Mesendoderm (in vitro differentiated cells): ENCODE measurements at regions not wholly inside any gene's neighbourhood (a gene's known extent, or its start where the extent isn't known, plus 50 kb on each side); places are given as distances from the start of the nearest gene placed in this dataset.

ENCODE experiments used
- DNase-seq: peaks from one replicate; pipeline ENCODE4 v3.0.0; 2013
- H2AK5ac ChIP-seq: 2 replicates; pipeline ENCODE4 v1.6.1; 2013; ENCODE audit warnings: low read length, inconsistent platforms
- H2BK120ac ChIP-seq: 2 replicates; pipeline ENCODE4 v1.6.1; 2013; ENCODE audit warnings: low read depth, mild to moderate bottlenecking, low read length, moderate library complexity, mixed read lengths
- H2BK15ac ChIP-seq: replicated peaks from 2 replicates; pipeline ENCODE4 v1.6.1; 2013; ENCODE audit warnings: low read depth, mild to moderate bottlenecking, moderate library complexity
- H2BK5ac ChIP-seq: 2 replicates; pipeline ENCODE4 v1.6.1; 2013; ENCODE audit warnings: low read length, inconsistent platforms
- H3K18ac ChIP-seq: 2 replicates; pipeline ENCODE4 v1.6.1; 2013; ENCODE audit warnings: mild to moderate bottlenecking, low read length, mixed read lengths
- H3K23ac ChIP-seq: one replicate; pipeline ENCODE4 v1.6.1; 2013; ENCODE audit warnings: low read length
- H3K27ac ChIP-seq: 2 replicates; pipeline ENCODE4 v1.5.1; 2013; ENCODE audit warnings: low read depth, mild to moderate bottlenecking, inconsistent platforms, low read length, moderate library complexity
- H3K27me3 ChIP-seq: 2 replicates; pipeline ENCODE4 v1.6.1; 2013; ENCODE audit warnings: low read length, control low read depth, mild to moderate bottlenecking, inconsistent platforms; ENCODE audit not compliant: insufficient read depth, poor library complexity
- H3K36me3 ChIP-seq: 2 replicates; pipeline ENCODE4 v1.6.1; 2013; ENCODE audit warnings: low read length, inconsistent platforms; ENCODE audit not compliant: control insufficient read depth, insufficient read depth
- H3K4ac ChIP-seq: one replicate; pipeline ENCODE4 v1.6.1; 2013; ENCODE audit warnings: low read depth, mild to moderate bottlenecking, low read length, moderate library complexity
- H3K4me1 ChIP-seq: 2 replicates; pipeline ENCODE4 v1.6.1; 2013; ENCODE audit warnings: low read depth, low read length, inconsistent platforms; ENCODE audit not compliant: control insufficient read depth
- H3K4me2 ChIP-seq: 2 replicates; pipeline ENCODE4 v1.6.1; 2013; ENCODE audit warnings: low read length
- H3K4me3 ChIP-seq: 2 replicates; pipeline ENCODE4 v1.5.1; 2013; ENCODE audit warnings: mild to moderate bottlenecking, low read length
- H3K56ac ChIP-seq: one replicate; pipeline ENCODE4 v1.6.1; 2013; ENCODE audit warnings: low read length
- H3K79me1 ChIP-seq: 2 replicates; pipeline ENCODE4 v1.6.1; 2013; ENCODE audit warnings: low read length, inconsistent platforms
- H3K79me2 ChIP-seq: 2 replicates; pipeline ENCODE4 v1.6.1; 2013; ENCODE audit warnings: mild to moderate bottlenecking, low read length; ENCODE audit not compliant: control insufficient read depth, insufficient read depth
- H3K9ac ChIP-seq: 2 replicates; pipeline ENCODE4 v1.6.1; 2013; ENCODE audit warnings: low read length, inconsistent platforms
- H4K5ac ChIP-seq: one replicate; pipeline ENCODE4 v1.6.1; 2013; ENCODE audit warnings: low read length
- H4K8ac ChIP-seq: one replicate; pipeline ENCODE4 v1.6.1; 2013; ENCODE audit warnings: low read depth, mild to moderate bottlenecking, control low read depth, low read length, moderate library complexity
- WGBS: extraction: QIAGEN DNeasy Blood & Tissue Kit; methylation state at CpG from one replicate; pipeline ENCODE4 v1.1.7; 2013; ENCODE audit warnings: low lambda C conversion rate, missing lambda C conversion rate; ENCODE audit not compliant: insufficient coverage; ENCODE audit errors: extremely low coverage; 5-methylcytosine and 5-hydroxymethylcytosine counted together

DNA sequence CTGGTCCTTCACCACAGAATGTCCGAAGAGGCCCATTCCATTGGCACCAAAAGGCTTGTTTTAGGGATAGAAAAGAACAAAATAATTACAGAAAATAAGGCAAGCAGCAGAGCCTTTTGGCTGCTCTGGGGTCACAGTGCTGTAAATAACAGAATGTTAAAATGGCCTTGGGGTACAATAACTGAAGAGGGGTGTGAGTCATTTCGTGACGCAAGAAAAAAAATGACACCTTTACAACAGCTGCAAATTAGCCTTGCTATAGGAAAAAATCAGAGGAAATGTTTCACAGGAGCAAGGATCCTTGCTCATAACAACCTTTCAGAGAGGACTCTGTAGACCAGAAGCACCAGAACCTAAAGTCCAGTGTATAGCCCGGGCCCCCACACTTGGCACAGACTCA lies 483.4 kb downstream of the OMA1 start:
- H3K79me1 ChIP-seq: no peaks in the 10 kb centered on the region
- H2AK5ac ChIP-seq: no peak overlapping the region
- H3K27ac ChIP-seq: no peak overlapping the region
- WGBS: no CpG with 5 or more reads among the region's 4 CpGs
- H4K5ac ChIP-seq: no peak overlapping the region
- no peak overlapping the region for H3K4ac ChIP-seq
- H3K56ac ChIP-seq: no peak overlapping the region
- H3K9ac ChIP-seq: no peak overlapping the region
- H2BK120ac ChIP-seq: no peak overlapping the region
- no peak overlapping the region for H3K23ac ChIP-seq
- no peak for DNase-seq
- no peak overlapping the region for H3K4me3 ChIP-seq
- no peaks in the 10 kb centered on the region for H3K36me3 ChIP-seq
- no peak overlapping the region for H2BK5ac ChIP-seq
- no peaks in the 10 kb centered on the region for H3K79me2 ChIP-seq
- no peak overlapping the region for H4K8ac ChIP-seq
- H3K27me3 ChIP-seq: no peaks in the 10 kb centered on the region
- no peaks in the 10 kb centered on the region for H3K4me1 ChIP-seq
- H2BK15ac ChIP-seq: no peak overlapping the region
- H3K18ac ChIP-seq: no peak overlapping the region
- H3K4me2 ChIP-seq: no peak overlapping the region

DNA sequence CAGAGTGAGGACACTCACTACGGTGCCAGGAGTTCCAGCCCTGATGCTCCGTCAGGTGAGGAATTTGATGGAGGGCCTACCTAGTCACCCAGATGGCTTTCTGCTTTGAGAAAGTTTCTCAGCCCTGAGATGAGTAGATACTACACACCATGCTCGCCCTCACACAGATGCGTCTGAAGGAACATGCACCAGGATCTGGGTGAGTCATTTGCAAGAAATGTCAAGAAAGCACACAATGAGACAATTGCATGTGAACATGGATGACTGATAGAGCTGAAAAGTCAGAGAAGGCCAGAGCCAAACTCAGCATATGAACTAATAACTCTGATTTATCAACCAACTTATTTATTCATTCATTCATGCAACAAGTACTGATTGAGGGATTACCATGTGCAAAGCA lies 483.9 kb downstream of the OMA1 start:
- no peaks in the 10 kb centered on the region for H3K27me3 ChIP-seq
- no peak overlapping the region for H3K4me3 ChIP-seq
- H3K18ac ChIP-seq: no peak overlapping the region
- no peak for DNase-seq
- WGBS: no CpG with 5 or more reads among the region's 4 CpGs
- no peak overlapping the region for H3K56ac ChIP-seq
- no peak overlapping the region for H3K27ac ChIP-seq
- H3K4me2 ChIP-seq: no peak overlapping the region
- H3K79me2 ChIP-seq: no peaks in the 10 kb centered on the region
- no peak overlapping the region for H2AK5ac ChIP-seq
- H2BK5ac ChIP-seq: no peak overlapping the region
- H3K4me1 ChIP-seq: no peaks in the 10 kb centered on the region
- no peak overlapping the region for H4K8ac ChIP-seq
- no peak overlapping the region for H4K5ac ChIP-seq
- H3K36me3 ChIP-seq: no peaks in the 10 kb centered on the region
- H3K23ac ChIP-seq: no peak overlapping the region
- no peak overlapping the region for H3K4ac ChIP-seq
- no peak overlapping the region for H2BK15ac ChIP-seq
- H3K9ac ChIP-seq: no peak overlapping the region
- H2BK120ac ChIP-seq: no peak overlapping the region
- H3K79me1 ChIP-seq: no peaks in the 10 kb centered on the region

- Histone ChIP-seq H2BK15ac (no peak overlapping the region), H3K23ac (no peak overlapping the region), H3K27ac (no peak overlapping the region), H2AK5ac (no peak overlapping the region), H3K56ac (no peak overlapping the region), H3K27me3 (no peaks in the 10 kb centered on the region), H2BK120ac (no peak overlapping the region), H3K9ac (no peak overlapping the region), H3K4me3 (no peak overlapping the region), H3K4me1 (no peaks in the 10 kb centered on the region), H4K8ac (no peak overlapping the region), H4K5ac (no peak overlapping the region), H3K4ac (no peak overlapping the region), H3K4me2 (no peak overlapping the region), H3K79me2 (no peaks in the 10 kb centered on the region), H2BK5ac (no peak overlapping the region), H3K79me1 (no peaks in the 10 kb centered on the region), H3K36me3 (no peaks in the 10 kb centered on the region), H3K18ac (no peak overlapping the region)
- no peak for DNase-seq
- no CpG with 5 or more reads among the region's 9 CpGs for WGBS
These were observed 485.9 kb downstream of the OMA1 start for GRCh38 chr1:58060559-58061170.

DNA sequence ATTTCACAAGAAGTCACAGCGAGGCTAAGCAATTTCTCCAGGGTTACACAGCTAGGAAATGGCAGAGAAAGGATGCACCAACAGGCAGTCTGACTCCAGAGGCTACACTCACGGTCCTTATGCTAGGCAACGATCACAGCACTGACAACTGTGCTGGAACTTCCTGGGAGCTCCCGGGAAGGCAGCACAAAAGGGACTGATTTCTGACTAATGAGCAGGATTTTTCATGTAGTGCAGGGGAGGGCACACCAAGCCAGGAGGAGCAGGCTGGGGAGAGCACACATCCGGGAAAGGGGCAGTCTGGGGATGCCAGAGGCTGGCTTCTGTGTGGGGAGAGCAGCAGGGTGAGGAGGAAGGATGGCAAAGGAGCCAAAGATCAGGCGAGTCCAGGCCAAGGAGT lies 486.7 kb downstream of the OMA1 start:
- no peak overlapping the region for H4K5ac ChIP-seq
- no peak overlapping the region for H3K56ac ChIP-seq
- H3K27ac ChIP-seq: no peak overlapping the region
- H2BK5ac ChIP-seq: no peak overlapping the region
- no peak overlapping the region for H3K4me3 ChIP-seq
- H3K18ac ChIP-seq: no peak overlapping the region
- H4K8ac ChIP-seq: no peak overlapping the region
- no peak overlapping the region for H3K23ac ChIP-seq
- no peak overlapping the region for H3K9ac ChIP-seq
- no peak for DNase-seq
- H3K79me2 ChIP-seq: no peaks in the 10 kb centered on the region
- no peaks in the 10 kb centered on the region for H3K27me3 ChIP-seq
- no peak overlapping the region for H2BK120ac ChIP-seq
- H3K79me1 ChIP-seq: no peaks in the 10 kb centered on the region
- no CpG with 5 or more reads among the region's 6 CpGs for WGBS
- H3K36me3 ChIP-seq: no peaks in the 10 kb centered on the region
- no peak overlapping the region for H3K4me2 ChIP-seq
- no peak overlapping the region for H2AK5ac ChIP-seq
- no peaks in the 10 kb centered on the region for H3K4me1 ChIP-seq
- H3K4ac ChIP-seq: no peak overlapping the region
- H2BK15ac ChIP-seq: no peak overlapping the region

- Histone ChIP-seq H3K79me1 (no peaks in the 10 kb centered on the region), H3K36me3 (no peaks in the 10 kb centered on the region), H3K27ac (no peak overlapping the region), H3K27me3 (no peaks in the 10 kb centered on the region), H4K8ac (no peak overlapping the region), H3K4me2 (no peak overlapping the region), H2BK5ac (no peak overlapping the region), H3K79me2 (no peaks in the 10 kb centered on the region), H3K4me1 (no peaks in the 10 kb centered on the region), H3K18ac (no peak overlapping the region), H2BK15ac (no peak overlapping the region), H4K5ac (no peak overlapping the region), H3K23ac (no peak overlapping the region), H2BK120ac (no peak overlapping the region), H3K4ac (no peak overlapping the region), H3K56ac (no peak overlapping the region), H2AK5ac (no peak overlapping the region), H3K4me3 (no peak overlapping the region), H3K9ac (no peak overlapping the region)
- no CpG with 5 or more reads among the region's 8 CpGs for WGBS
- DNase-seq: no peak
These were observed 488.2 kb downstream of the OMA1 start for GRCh38 chr1:58058323-58058722.

DNA sequence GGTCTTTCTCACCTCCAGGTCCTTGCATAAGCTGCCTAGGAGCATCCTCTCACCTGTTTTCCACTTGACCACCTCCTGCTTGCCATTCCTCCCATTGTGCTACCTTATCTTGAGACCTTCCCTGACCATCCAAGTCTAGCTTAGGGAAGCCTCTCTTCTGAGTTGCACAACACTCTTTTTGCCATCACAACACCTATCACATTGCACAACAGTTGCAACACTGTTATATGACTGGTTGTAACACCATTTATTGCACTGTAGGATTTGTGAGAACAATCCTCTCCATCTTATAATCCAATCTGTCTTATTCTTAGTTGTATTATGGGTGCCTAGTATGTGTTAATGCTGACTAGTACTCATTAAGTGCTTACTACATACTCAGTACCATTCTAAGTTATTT lies 488.7 kb downstream of the OMA1 start:
- Histone ChIP-seq H4K8ac (no peak overlapping the region), H3K4me3 (no peak overlapping the region), H3K23ac (no peak overlapping the region), H2BK120ac (no peak overlapping the region), H3K4me1 (no peaks in the 10 kb centered on the region), H2AK5ac (no peak overlapping the region), H3K27me3 (no peaks in the 10 kb centered on the region), H3K27ac (no peak overlapping the region), H4K5ac (no peak overlapping the region), H2BK5ac (no peak overlapping the region), H3K36me3 (no peaks in the 10 kb centered on the region), H3K4ac (no peak overlapping the region), H3K4me2 (no peak overlapping the region), H2BK15ac (no peak overlapping the region), H3K79me2 (no peaks in the 10 kb centered on the region), H3K79me1 (no peaks in the 10 kb centered on the region), H3K56ac (no peak overlapping the region), H3K9ac (no peak overlapping the region), H3K18ac (no peak overlapping the region)
- DNase-seq: no peak
